Thyroid gland (tissue), 4 donors: ENCODE measurements at regions not wholly inside any gene's neighbourhood (a gene's known extent, or its start where the extent isn't known, plus 50 kb on each side); places are given as distances from the start of the nearest gene placed in this dataset.

ENCODE experiments used
- DNase-seq, 2 donors: peaks; one replicate each; pipeline ENCODE4 v3.0.0-alpha.2; 2019
- H3K27ac ChIP-seq, 3 donors: fragments of 200-600 bp; sonication (generic); 1 replicate in 2 of 3; 2 replicates in 1 of 3; pipeline ENCODE4 v1.5.1; 2016 to 2019; ENCODE audit warnings: mild to moderate bottlenecking in 1 of 3, moderate library complexity in 1 of 3
- H3K27me3 ChIP-seq: fragments of 200-600 bp; sonication (generic); one replicate; pipeline ENCODE4 v1.5.1; 2019
- H3K36me3 ChIP-seq, 2 donors: fragments of 200-600 bp; sonication (generic); one replicate each; pipeline ENCODE4 v1.5.1; 2016 to 2019
- H3K4me1 ChIP-seq, 2 donors: fragments of 200-600 bp; sonication (generic); one replicate each; pipeline ENCODE4 v1.5.1; 2017 to 2019
- H3K4me3 ChIP-seq, 3 donors: fragments of 200-600 bp; sonication (generic); replicated peaks in 1 of 3; 1 replicate in 2 of 3; 2 replicates in 1 of 3; pipeline ENCODE4 v1.5.1; 2016; ENCODE audit warnings: mild to moderate bottlenecking in 1 of 3
- H3K9me3 ChIP-seq: fragments of 200-600 bp; sonication (generic); one replicate; pipeline ENCODE4 v1.5.1; 2017
- POLR2A ChIP-seq, 2 donors: fragments of 450-650 bp; IDR thresholded peaks; one replicate each; pipeline ENCODE4 v1.6.1; 2017; ENCODE audit warnings: antibody characterized with exemption in 2 of 2, mild to moderate bottlenecking in 2 of 2, moderate library complexity in 1 of 2
- WGBS, 2 donors: methylation state at CpG; one replicate each; pipeline ENCODE4 v1.1.5; 2017; 5-methylcytosine and 5-hydroxymethylcytosine counted together
- intact Hi-C: fragments of 100-400 bp; cut with DNase I; formaldehyde crosslinking; loops from one replicate; pipeline ENCODE4 v1.15.1; 2023
- TF ChIP-seq, protein P1 (sequence below), 6 experiments: fragments of 200-600 bp in 3 of 6; fragments of 450-650 bp in 3 of 6; sonication (generic) in 3 of 6; IDR thresholded peaks; one replicate each; pipeline ENCODE4 v1.5.1; 2016 to 2019; ENCODE audit warnings: antibody characterized with exemption in 6 of 6, mild to moderate bottlenecking in 2 of 6, inconsistent platforms in 1 of 6, moderate library complexity in 1 of 6

- intact Hi-C loops = no loop called here
- no peaks in the 10 kb centered on the region for H3K27me3 ChIP-seq
- DNase-seq = no peak
- no peak overlapping the region for H3K27ac ChIP-seq
- TF ChIP-seq, protein P1, sequence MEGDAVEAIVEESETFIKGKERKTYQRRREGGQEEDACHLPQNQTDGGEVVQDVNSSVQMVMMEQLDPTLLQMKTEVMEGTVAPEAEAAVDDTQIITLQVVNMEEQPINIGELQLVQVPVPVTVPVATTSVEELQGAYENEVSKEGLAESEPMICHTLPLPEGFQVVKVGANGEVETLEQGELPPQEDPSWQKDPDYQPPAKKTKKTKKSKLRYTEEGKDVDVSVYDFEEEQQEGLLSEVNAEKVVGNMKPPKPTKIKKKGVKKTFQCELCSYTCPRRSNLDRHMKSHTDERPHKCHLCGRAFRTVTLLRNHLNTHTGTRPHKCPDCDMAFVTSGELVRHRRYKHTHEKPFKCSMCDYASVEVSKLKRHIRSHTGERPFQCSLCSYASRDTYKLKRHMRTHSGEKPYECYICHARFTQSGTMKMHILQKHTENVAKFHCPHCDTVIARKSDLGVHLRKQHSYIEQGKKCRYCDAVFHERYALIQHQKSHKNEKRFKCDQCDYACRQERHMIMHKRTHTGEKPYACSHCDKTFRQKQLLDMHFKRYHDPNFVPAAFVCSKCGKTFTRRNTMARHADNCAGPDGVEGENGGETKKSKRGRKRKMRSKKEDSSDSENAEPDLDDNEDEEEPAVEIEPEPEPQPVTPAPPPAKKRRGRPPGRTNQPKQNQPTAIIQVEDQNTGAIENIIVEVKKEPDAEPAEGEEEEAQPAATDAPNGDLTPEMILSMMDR (IDR thresholded peaks at IDR 0.05) = no peak
- TF ChIP-seq POLR2A (IDR thresholded peaks at IDR 0.05) = no peak
- WGBS, 2 donors = 73 to 75% methylated on average over 4 of the region's 4 CpGs
- H3K4me3 ChIP-seq = no peak overlapping the region
- no peaks in the 10 kb centered on the region for H3K9me3 ChIP-seq
- H3K36me3 ChIP-seq = no peaks in the 10 kb centered on the region
- no peaks in the 10 kb centered on the region for H3K4me1 ChIP-seq
These were observed 418.6 kb upstream of the PROX1 start for GRCh38 chr1:213568929-213569815.

DNA sequence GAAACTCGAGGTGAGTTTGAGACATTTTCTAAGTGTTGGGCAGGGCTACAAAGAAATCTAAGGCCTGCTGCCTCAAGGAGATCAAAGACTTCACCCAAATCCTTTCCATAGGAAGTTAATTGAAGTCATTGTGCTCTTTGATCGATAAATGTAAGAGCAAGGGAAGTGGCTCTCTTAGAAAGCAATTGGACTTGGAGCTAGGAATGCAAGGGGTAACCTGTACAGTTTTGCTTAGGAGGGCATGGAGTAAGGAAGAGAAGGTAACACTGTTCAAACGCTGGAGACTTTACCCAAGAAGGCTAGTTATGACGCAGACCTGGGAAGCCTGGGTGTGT lies 418.0 kb upstream of the PROX1 start:
- no peaks in the 10 kb centered on the region for H3K36me3 ChIP-seq
- intact Hi-C loops = no loop called here
- 83% methylated on average over 4 of the region's 4 CpGs for WGBS, 2 donors
- TF ChIP-seq, protein P1 (IDR thresholded peaks at IDR 0.05) = no peak
- no peak for TF ChIP-seq POLR2A (IDR thresholded peaks at IDR 0.05)
- H3K4me1 ChIP-seq = no peaks in the 10 kb centered on the region
- no peak overlapping the region for H3K27ac ChIP-seq
- no peak overlapping the region for H3K4me3 ChIP-seq
- H3K27me3 ChIP-seq = no peaks in the 10 kb centered on the region
- H3K9me3 ChIP-seq = no peaks in the 10 kb centered on the region
- DNase-seq = no peak

DNA sequence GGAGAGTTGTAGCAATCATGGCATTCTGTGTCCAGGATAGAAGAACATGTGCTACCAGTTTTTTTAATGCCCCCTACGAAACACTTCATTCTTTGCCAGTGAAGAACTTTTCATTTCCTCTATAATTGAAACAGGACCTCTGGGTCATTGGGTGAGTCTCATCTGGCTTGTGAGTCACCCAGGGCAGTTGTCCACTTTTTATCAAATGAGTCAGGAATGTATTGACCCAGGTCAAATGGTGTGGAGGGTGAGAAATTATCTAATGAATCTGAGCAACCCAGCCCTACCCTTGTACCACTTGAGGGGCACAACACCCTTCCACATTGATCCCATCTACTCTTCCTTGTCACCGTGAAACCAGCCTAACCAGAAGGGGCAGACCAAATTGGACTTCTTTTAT lies 417.3 kb upstream of the PROX1 start:
- TF ChIP-seq, protein P1 (IDR thresholded peaks at IDR 0.05) = no peak
- no peak for TF ChIP-seq POLR2A (IDR thresholded peaks at IDR 0.05)
- Histone ChIP-seq H3K27ac (no peak overlapping the region), H3K4me1 (no peaks in the 10 kb centered on the region), H3K4me3 (no peak overlapping the region), H3K27me3 (no peaks in the 10 kb centered on the region), H3K9me3 (no peaks in the 10 kb centered on the region), H3K36me3 (no peaks in the 10 kb centered on the region)
- 45 to 73% methylated on average over 2 of the region's 2 CpGs for WGBS, 2 donors
- intact Hi-C loops = no loop called here
- no peak for DNase-seq

GRCh38 chr1:213571419-213571818 lies 416.4 kb upstream of the PROX1 start:
- no peaks in the 10 kb centered on the region for H3K27me3 ChIP-seq
- 100% methylated on average over 3 of the region's 3 CpGs for WGBS, 2 donors
- intact Hi-C loops = no loop called here
- H3K36me3 ChIP-seq = no peaks in the 10 kb centered on the region
- H3K27ac ChIP-seq = no peak overlapping the region
- no peaks in the 10 kb centered on the region for H3K4me1 ChIP-seq
- no peak for DNase-seq
- H3K4me3 ChIP-seq = no peak overlapping the region
- no peaks in the 10 kb centered on the region for H3K9me3 ChIP-seq
- TF ChIP-seq, protein P1 (IDR thresholded peaks at IDR 0.05) = no peak
- TF ChIP-seq POLR2A (IDR thresholded peaks at IDR 0.05) = no peak

DNA sequence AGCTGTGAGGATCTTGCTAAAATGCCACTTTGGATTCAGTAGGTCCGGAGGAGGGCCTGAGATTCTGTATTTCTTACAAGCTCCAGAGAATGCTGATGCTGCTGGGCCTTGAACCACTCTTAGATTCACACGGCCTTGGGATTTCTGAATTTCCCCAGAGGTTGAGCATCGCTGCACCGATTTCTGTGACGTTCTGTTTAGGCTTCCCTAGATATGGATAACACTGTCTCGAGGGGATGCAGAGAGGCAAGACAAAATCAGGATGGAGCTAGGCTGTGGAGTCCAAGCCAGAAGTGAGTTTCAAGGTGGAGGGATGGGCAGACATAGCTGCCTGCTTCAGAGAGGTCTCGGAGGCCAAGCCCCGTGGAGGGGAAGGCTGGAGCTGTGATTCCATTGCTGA lies 415.9 kb upstream of the PROX1 start:
- no peaks in the 10 kb centered on the region for H3K4me1 ChIP-seq
- DNase-seq = no peak
- H3K36me3 ChIP-seq = no peaks in the 10 kb centered on the region
- H3K27me3 ChIP-seq = no peaks in the 10 kb centered on the region
- no peak overlapping the region for H3K27ac ChIP-seq
- no peak overlapping the region for H3K4me3 ChIP-seq
- TF ChIP-seq, protein P1 (IDR thresholded peaks at IDR 0.05) = no peak
- no peak for TF ChIP-seq POLR2A (IDR thresholded peaks at IDR 0.05)
- intact Hi-C loops = no loop called here
- H3K9me3 ChIP-seq = no peaks in the 10 kb centered on the region
- WGBS, 2 donors = 89 to 91% methylated on average over 8 of the region's 8 CpGs
